ENCODE measurements at regions not wholly inside any gene's neighbourhood (a gene's known extent, or its start where the extent isn't known, plus 50 kb on each side); places are given as distances from the start of the nearest gene placed in this dataset.

GRCh38 chr3:43997788-43998369, 243.8 kb upstream of the TOPAZ1 start:
- intact Hi-C loops (cut with DNase I; ENCODE audit: low total_unique reads), result no loop called here
- Histone ChIP-seq H3K4me3 (peak overlapping the region; percentile 42 to 68 (median 48)), H3K27ac (no peak overlapping the region), H3K4me1 (peaks cover 18 to 27% of the 10 kb centered on the region in 2 donors), H3K27me3 (peaks cover 81 to 99% (median 87%) of the 10 kb centered on the region in 3 donors), H3K9me3 (peaks cover 0 to 8% (median 0%) of the 10 kb centered on the region in 3 donors), H3K36me3 (no peaks in the 10 kb centered on the region)
- ATAC-seq, result no peak
- in situ Hi-C loops (cut with MboI; ENCODE audit: low sequenced_read_pairs in 4 of 4), result no loop called here
- DNase-seq, result no peak
- no peak for TF ChIP-seq CTCF (IDR thresholded peaks at IDR 0.05 in 4 of 5, conservative IDR thresholded peaks at IDR 0.05 in 1 of 5)

- in situ Hi-C loops (cut with MboI; ENCODE audit: low sequenced_read_pairs in 4 of 4), result no loop called here
- H3K9me3 ChIP-seq, result peaks cover 0 to 3% (median 0%) of the 10 kb centered on the region in 3 donors
- H3K27me3 ChIP-seq, result peaks cover 77 to 98% (median 90%) of the 10 kb centered on the region in 3 donors
- H3K36me3 ChIP-seq, result no peaks in the 10 kb centered on the region
- ATAC-seq, result peak in 1 of 2 donors; percentile 24
- no peak for DNase-seq
- no peak overlapping the region for H3K27ac ChIP-seq
- intact Hi-C loops (cut with DNase I; ENCODE audit: low total_unique reads), result no loop called here
- TF ChIP-seq POLR2A (IDR thresholded peaks at IDR 0.05), result no peak
- no peak for TF ChIP-seq CTCF (IDR thresholded peaks at IDR 0.05 in 4 of 5, conservative IDR thresholded peaks at IDR 0.05 in 1 of 5)
- peak overlapping the region; percentile 42 to 68 (median 48) for H3K4me3 ChIP-seq
- peaks cover 18 to 27% of the 10 kb centered on the region in 2 donors for H3K4me1 ChIP-seq
Observed at GRCh38 chr3:43998370-43998835, 243.3 kb upstream of the TOPAZ1 start.

- in situ Hi-C loops (cut with MboI; ENCODE audit: low sequenced_read_pairs in 4 of 4), result no loop called here
- H3K9me3 ChIP-seq, result no peaks in the 10 kb centered on the region
- H3K27ac ChIP-seq, result no peak overlapping the region
- peaks cover 70 to 91% (median 86%) of the 10 kb centered on the region in 3 donors for H3K27me3 ChIP-seq
- TF ChIP-seq CTCF (IDR thresholded peaks at IDR 0.05 in 4 of 5, conservative IDR thresholded peaks at IDR 0.05 in 1 of 5) (no peak), POLR2A (IDR thresholded peaks at IDR 0.05) (no peak)
- DNase-seq, result no peak
- peaks cover 18 to 27% of the 10 kb centered on the region in 2 donors for H3K4me1 ChIP-seq
- no peak for ATAC-seq
- peak overlapping the region; percentile 42 to 68 (median 48) for H3K4me3 ChIP-seq
- intact Hi-C loops (cut with DNase I; ENCODE audit: low total_unique reads), result no loop called here
- no peaks in the 10 kb centered on the region for H3K36me3 ChIP-seq
Observed at GRCh38 chr3:43998836-43999727, 242.6 kb upstream of the TOPAZ1 start.

- H3K4me1 ChIP-seq, result peaks cover 18 to 27% of the 10 kb centered on the region in 2 donors
- no peaks in the 10 kb centered on the region for H3K36me3 ChIP-seq
- H3K27me3 ChIP-seq, result peaks cover 67 to 86% (median 83%) of the 10 kb centered on the region in 3 donors
- H3K27ac ChIP-seq, result no peak overlapping the region
- no peak for ATAC-seq
- no peak for TF ChIP-seq POLR2A (IDR thresholded peaks at IDR 0.05)
- TF ChIP-seq CTCF (IDR thresholded peaks at IDR 0.05 in 4 of 5, conservative IDR thresholded peaks at IDR 0.05 in 1 of 5), result no peak
- DNase-seq, result no peak
- no peaks in the 10 kb centered on the region for H3K9me3 ChIP-seq
- in situ Hi-C loops (cut with MboI; ENCODE audit: low sequenced_read_pairs in 4 of 4), result no loop called here
- H3K4me3 ChIP-seq, result peak overlapping the region in 3 of 4 donors; percentile 42 to 51 (median 44)
- intact Hi-C loops (cut with DNase I; ENCODE audit: low total_unique reads), result no loop called here
Observed at GRCh38 chr3:43999728-44000319, 241.9 kb upstream of the TOPAZ1 start.

All from gastrocnemius medialis (tissue), 4 donors.